AG04450 (cell line): ENCODE measurements at regions not wholly inside any gene's neighbourhood (a gene's known extent, or its start where the extent isn't known, plus 50 kb on each side); places are given as distances from the start of the nearest gene placed in this dataset.

Experiments
- CTCF ChIA-PET: fragments of 300-600, 350-600 bp; formaldehyde crosslinking; extraction: SDS; loops from one replicate; lab custom pipeline; 2022; ENCODE audit warnings: antibody characterized with exemption, inconsistent platforms; lab: Charles Lee
- POLR2A ChIA-PET: fragments of 350-600 bp; formaldehyde crosslinking; extraction: SDS; loops from one replicate; lab custom pipeline; 2021; ENCODE audit warnings: antibody characterized with exemption, inconsistent platforms; lab: Yijun Ruan, JAX
- DNase-seq: peaks from one replicate; pipeline ENCODE4 v3.0.0-alpha.2; 2011; ENCODE audit warnings: low read depth, low spot score
- H3K27ac ChIP-seq: one replicate; pipeline ENCODE4 v1.5.1; 2012; ENCODE audit warnings: low read depth, low read length, control low read depth
- H3K27me3 ChIP-seq: one replicate; pipeline ENCODE4 v1.6.0; 2012; ENCODE audit warnings: low read length; ENCODE audit not compliant: control insufficient read depth, insufficient read depth
- H3K4me3 ChIP-seq: 2 replicates; pipeline ENCODE4 v1.5.1; 2011; ENCODE audit warnings: mild to moderate bottlenecking, low read depth, low read length, control low read depth
- H3K9me3 ChIP-seq: 2 replicates; pipeline ENCODE4 v1.5.1; 2012; ENCODE audit warnings: low read length; ENCODE audit not compliant: control insufficient read depth, insufficient read depth
- CTCF ChIP-seq: IDR thresholded peaks from 2 replicates; pipeline ENCODE4 v1.5.1; 2011; ENCODE audit warnings: low read depth, low read length, control low read depth, inconsistent platforms

DNA sequence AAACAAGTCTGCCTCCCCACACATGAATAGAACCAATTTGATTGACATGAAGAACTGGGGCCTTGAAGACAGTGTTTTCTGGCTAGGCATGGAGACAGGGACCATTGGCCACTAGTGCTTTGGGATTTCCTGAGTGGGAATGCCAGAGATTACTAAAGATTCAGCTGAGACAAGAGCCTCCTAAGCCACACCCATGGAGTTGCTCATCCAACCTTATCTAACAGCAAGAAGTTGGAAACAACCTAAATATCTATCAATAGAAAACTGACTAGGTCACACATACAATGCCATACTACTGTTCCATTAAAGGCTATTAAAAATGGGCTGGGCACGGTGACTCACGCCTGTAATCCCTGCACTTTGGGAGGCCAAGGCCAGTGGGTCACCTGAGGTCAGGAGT, 184.1 kb downstream of the ZBTB18 start:
- TF ChIP-seq CTCF, result no peak
- Histone ChIP-seq H3K4me3 (no peak overlapping the region), H3K27me3 (no peaks in the 10 kb centered on the region), H3K27ac (no peak overlapping the region), H3K9me3 (no peaks in the 10 kb centered on the region)
- ChIA-PET CTCF (interaction anchor here (0.6 kb wide), 1 partner anchor 25 kb away, joined by 4 read pairs; no protein-coding TSS in a partner anchor), POLR2A (no interaction called here)
- DNase-seq, result no peak

- POLR2A ChIA-PET, result no interaction called here
- Histone ChIP-seq H3K27me3 (no peaks in the 10 kb centered on the region), H3K4me3 (no peak overlapping the region), H3K9me3 (no peaks in the 10 kb centered on the region), H3K27ac (no peak overlapping the region)
- TF ChIP-seq CTCF, result no peak
- CTCF ChIA-PET, result interaction anchor here (0.6 kb wide), 1 partner anchor 26 kb away, joined by 4 read pairs; no protein-coding TSS in a partner anchor
- no peak for DNase-seq
These were observed 185.0 kb downstream of the ZBTB18 start for GRCh38 chr1:244236101-244236500.

DNA sequence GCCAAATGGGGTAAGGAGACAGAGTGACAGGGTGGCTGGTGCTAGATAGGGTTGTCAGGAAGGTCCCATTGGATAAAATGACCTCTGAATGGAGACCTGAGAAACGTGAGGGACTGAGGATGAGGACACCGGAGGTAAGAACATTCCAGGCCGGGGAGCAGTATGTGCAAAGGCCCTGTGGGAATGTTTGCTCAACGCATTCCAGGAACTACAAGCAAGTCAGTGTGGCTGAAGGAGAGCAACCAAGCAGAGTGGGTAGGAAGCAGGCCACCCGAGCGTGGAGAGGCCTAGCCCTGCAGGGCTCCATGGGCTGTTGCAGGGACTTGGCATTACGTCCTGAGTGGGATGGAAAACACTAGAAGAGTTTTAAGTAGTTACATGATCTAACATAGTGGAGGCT, 185.6 kb downstream of the ZBTB18 start:
- ChIA-PET POLR2A (no interaction called here), CTCF (no interaction called here)
- no peak for TF ChIP-seq CTCF

DNA sequence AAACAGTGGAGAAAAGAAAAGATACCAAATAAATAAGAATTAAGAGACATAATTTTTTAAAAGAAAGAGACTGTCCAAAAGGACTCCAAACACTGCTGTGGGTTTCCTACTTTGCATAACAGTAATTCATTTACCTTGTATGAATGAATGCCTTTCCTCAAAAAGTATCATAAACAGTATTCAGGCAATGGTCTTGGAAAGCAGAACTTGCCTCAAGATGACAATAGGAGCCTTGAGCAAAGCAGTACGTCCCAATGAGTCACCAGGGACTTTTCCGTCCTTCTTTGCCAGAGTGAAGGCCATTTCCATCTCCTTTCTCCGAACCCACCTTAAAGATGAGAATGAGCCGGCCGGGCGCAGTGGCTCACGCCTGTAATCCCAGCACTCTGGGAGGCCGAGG, 186.4 kb downstream of the ZBTB18 start:
- CTCF ChIA-PET, result no interaction called here
- POLR2A ChIA-PET, result no interaction called here
- no peak for TF ChIP-seq CTCF
- Histone ChIP-seq H3K4me3 (no peak overlapping the region), H3K27me3 (no peaks in the 10 kb centered on the region), H3K27ac (no peak overlapping the region), H3K9me3 (no peaks in the 10 kb centered on the region)
- no peak for DNase-seq

More for the DNA sequence above, 185.6 kb downstream of the ZBTB18 start:
- H3K27ac ChIP-seq, result no peak overlapping the region
- no peak for DNase-seq
- no peaks in the 10 kb centered on the region for H3K27me3 ChIP-seq
- H3K4me3 ChIP-seq, result no peak overlapping the region
- no peaks in the 10 kb centered on the region for H3K9me3 ChIP-seq

DNA sequence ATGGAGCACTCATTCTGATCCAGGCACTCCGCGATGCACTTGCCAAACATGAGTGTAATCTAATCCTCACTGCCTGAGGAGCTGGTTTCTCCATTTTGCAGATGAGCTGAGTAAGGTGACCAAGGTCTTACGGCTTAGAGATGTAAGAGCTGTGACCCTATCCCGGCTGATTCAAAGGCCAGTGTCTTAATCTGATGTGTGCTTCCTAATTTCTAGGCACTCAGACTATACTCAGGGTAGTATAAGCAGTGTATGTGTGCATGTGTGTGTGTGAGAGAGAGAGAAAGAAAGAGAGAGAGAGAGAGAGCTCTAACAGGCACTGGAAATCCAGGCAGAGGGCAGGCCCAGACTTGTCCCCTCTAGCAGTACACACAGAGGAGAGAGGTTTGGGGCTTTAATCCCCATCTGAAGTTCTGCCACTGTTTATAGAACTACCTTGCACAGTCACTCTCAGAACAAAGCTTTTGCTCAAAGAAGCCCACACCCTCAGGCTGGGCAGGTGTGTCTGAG, 188.2 kb downstream of the ZBTB18 start:
- Histone ChIP-seq H3K4me3 (no peak overlapping the region), H3K9me3 (no peaks in the 10 kb centered on the region), H3K27ac (no peak overlapping the region), H3K27me3 (no peaks in the 10 kb centered on the region)
- DNase-seq, result no peak
- no peak for TF ChIP-seq CTCF
- ChIA-PET CTCF (no interaction called here), POLR2A (no interaction called here)
